Skin epidermis (tissue), 12 donors: ENCODE measurements at regions not wholly inside any gene's neighbourhood (a gene's known extent, or its start where the extent isn't known, plus 50 kb on each side); places are given as distances from the start of the nearest gene placed in this dataset.

Source experiments
- H3K27ac ChIP-seq, 21 experiments: fragments of 200-600 bp; sonication (generic) in 11 of 21; one replicate each; pipeline ENCODE4 v1.5.0; 2020; ENCODE audit warnings: mild to moderate bottlenecking in 3 of 21, inconsistent platforms in 2 of 21, moderate library complexity in 2 of 21
- H3K4me3 ChIP-seq, 7 experiments: fragments of 200-600 bp; sonication (generic) in 2 of 7; one replicate each; pipeline ENCODE4 v1.5.0; 2020; ENCODE audit warnings: inconsistent platforms in 2 of 7, mild to moderate bottlenecking in 2 of 7, moderate library complexity in 1 of 7

DNA sequence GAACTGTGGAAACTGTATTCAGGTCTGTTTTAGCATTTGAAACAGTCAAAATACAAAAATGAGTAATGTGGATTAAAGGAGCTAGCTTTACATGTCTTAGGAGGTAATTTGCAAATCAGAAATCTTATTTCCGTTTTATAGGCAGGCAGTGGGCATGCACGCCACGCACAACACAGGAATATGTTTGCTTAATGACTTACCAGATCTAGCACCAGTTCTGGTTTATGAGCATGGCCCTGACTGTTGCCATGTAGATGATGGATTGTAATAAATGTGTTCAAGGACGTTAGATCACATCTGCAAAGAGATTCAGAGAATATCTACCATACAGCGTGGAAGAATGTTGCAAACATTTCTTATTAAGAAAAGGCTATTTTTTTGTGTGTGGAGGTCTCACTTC lies 344.5 kb upstream of the NR3C2 start:
- H3K4me3 ChIP-seq, result no peak overlapping the region
- H3K27ac ChIP-seq, result no peak overlapping the region

DNA sequence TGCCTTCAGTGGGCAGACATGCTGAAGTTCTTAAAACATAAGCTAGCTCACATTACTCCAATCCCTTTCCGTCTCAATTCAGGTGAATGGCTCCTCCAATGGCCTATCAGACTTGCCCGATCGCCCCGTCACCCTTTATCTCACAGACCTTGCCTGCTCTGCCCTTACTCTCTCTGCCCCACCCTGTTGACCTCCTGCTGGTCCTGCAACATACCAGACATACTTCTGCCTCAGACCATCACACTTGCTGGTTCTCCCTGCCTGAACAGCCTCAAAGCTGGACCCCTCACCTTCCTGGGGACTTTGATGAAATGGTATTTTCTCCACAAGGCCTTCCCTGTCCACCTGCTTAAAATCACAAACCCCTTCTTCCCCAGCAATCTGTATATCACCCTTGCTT lies 340.1 kb upstream of the NR3C2 start:
- Histone ChIP-seq H3K4me3 (no peak overlapping the region), H3K27ac (no peak overlapping the region)

DNA sequence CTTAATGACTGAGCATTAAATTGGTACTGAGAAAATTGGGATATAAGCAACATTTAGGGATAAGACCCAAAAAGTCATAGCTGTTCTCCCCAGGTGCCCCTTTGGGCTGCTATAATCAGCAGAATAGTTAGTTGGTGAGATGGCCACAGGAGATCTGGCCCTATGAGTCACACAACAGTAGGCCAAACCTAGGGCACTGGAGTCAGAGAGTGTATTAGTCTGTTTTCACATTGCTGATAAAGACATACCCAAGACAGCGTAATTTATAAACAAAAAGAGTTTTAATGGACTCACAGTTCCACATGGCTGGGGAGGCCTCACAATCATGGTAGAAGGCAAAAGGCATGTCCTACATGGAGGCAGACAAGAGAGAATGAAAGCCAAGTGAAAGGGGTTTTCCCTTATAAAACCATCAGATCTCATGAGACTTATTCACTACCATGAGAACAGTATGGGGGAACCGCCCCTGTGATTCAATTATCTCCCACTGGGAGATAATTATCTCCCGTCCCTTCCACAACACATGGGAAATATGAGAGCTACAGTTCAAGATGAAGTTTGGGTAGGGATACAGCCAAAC lies 338.3 kb upstream of the NR3C2 start:
- Histone ChIP-seq H3K27ac (no peak overlapping the region), H3K4me3 (no peak overlapping the region)

DNA sequence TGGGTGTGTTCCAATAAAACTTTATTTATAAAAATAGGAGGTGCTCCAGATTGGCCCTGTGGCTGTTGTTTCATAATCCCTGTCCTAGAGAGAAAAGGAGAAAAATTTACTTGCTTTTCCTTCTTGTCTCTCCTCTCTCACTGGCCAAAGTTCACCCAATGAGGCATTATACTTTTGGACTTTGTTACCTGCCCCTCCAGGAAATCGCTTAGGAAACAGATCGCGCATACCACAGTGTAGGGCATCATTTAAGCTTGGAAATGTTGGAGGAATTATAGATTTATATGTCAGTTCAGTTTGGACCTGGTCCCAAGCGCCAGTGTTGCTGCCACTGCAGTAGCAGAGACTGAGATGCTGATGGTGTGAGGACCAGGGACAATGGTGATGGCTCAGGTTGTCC lies 337.6 kb upstream of the NR3C2 start:
- no peak overlapping the region for H3K27ac ChIP-seq
- no peak overlapping the region for H3K4me3 ChIP-seq

DNA sequence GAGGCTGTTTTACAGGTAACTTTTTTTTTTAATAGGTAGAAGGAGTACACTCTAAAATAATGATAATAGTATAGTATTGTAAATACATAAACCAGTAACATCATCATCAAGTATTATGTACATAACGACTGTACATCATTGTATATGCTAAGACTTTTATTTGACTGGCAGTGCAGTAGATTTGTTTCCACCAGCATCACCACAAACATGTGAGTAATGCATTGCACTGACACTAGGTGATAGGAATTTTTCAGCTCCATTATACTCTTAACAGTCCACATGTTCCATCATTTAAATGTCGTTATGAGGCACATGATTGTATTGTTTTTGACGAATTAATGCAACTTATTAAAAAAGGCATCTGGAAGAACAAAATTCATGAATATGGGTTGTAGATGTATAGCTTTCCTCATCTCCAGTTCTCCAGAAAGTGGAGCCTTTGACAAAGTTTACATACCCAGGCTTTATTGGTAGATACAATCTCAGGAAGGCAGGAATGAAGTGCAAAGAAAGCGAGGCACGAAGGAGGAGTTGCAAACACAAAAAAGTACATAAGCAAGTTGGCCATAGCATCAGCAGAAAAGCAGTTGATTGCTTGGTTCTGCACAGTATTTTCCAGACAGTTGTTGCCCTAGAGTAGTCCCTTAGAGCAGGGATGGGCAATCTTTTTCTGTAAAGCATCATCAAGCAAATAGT lies 336.9 kb upstream of the NR3C2 start:
- no peak overlapping the region for H3K27ac ChIP-seq
- no peak overlapping the region for H3K4me3 ChIP-seq

DNA sequence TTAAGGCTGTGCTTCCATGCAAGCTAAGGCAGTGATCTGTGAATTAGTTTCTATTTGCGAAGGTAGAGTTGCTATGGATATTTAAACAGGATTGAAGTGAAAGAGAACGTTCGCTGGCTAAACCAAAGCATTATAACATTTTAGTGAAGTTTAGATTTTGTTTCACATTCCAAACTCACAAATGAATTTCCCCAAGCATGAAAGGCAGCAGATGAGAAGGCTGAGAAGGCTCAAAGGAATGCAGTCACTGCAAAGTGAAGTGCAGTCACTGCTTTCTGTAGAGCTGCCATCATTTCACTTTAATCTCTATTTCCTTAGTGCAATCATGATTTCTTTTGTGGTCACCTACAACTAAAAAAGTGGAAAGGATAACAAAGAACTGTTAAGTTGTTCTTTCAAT lies 334.7 kb upstream of the NR3C2 start:
- no peak overlapping the region for H3K4me3 ChIP-seq
- no peak overlapping the region for H3K27ac ChIP-seq

DNA sequence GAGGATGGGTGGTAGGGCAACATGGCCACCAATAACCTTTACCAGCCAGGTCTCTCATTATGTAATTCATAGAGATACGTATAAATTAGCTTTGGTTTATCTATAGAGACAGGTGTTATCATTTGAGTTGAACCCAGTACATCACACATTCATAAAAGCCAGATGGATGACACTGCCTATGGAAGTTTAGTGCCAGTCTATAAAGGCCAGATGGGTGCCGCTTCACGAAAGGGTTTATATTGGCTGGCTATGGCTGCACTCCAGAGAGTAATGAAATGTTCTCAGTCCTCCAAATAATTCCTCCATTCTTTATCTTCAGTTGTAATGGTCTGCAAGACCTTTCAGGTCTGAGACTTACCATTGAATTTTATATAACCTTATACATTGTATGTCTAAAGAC lies 331.9 kb upstream of the NR3C2 start:
- Histone ChIP-seq H3K27ac (no peak overlapping the region), H3K4me3 (no peak overlapping the region)

DNA sequence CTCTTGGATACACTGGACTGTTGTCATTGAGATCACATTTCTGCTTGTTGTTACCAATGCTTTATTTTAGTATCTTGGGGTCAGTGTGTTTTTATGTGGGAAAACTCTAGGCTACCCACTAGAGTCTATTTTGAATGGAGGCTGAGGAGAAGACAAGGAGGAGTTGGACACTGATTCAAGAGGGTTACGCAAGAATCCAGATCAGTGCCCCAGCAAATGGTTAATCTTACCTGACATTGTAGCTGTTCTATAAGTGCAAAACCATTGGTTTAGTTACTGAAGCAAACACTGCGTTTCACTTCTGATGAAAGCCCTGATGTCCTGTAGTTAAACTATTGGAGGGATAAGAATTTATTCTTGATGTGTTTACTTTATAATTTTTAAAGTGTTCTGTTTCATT lies 331.1 kb upstream of the NR3C2 start:
- Histone ChIP-seq H3K4me3 (no peak overlapping the region), H3K27ac (no peak overlapping the region)

DNA sequence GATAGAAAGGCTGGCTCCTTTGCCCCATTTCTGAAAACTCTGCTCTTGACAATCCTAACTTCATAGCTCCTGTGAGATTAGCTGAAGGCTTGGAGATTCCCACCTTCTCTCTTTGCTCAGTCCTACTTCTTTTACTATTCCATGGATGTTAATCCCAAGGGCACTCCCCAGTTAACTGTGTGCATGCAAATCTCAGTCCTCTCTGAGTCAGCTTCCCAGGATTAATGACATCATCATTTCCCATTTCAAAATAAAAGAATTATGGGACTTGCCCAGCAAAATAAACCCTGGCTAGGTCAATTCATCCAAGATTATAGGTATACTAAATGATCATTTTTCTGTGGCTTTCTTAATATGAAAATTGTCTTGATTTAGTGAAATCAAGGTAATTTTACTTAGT lies 328.6 kb upstream of the NR3C2 start:
- H3K27ac ChIP-seq, result no peak overlapping the region
- no peak overlapping the region for H3K4me3 ChIP-seq

DNA sequence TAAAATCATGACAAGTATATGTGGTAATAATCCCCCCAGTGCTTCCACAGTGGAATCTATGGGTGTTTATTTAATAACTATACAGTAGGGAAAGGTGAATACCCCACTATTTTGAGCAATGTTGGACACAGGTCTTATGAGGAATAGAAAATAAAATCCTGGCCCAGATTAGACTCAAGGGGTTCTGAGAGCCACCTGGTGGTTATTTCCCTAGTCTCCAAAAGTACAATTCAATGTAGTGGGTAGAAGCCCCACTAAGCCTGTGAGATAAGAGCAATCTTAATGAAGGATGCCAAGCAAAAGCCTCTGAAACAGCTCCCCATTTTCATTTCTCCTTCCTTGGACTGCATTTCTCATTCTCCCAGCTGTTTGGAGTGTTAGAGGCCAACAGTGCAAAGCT lies 328.2 kb upstream of the NR3C2 start:
- no peak overlapping the region for H3K4me3 ChIP-seq
- no peak overlapping the region for H3K27ac ChIP-seq

DNA sequence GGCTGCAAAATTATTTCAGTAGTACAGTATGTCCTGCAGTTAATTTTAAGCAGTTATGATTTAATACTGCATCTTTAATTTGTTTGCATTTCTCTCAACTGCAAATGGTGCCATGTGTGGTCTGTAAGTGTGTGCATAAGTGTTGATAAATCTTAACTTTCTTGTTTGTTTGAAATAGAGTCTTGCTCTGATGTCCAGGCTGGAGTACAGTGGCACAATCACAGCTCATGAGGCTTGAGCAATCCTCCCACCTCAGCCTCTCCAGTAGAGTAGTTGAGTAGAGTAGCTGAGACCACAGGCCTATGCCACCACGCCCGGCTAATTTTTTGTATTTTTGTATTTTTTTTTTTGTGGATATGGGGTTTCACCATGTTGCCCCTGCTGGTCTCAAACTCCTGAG lies 322.5 kb upstream of the NR3C2 start:
- no peak overlapping the region for H3K27ac ChIP-seq
- no peak overlapping the region for H3K4me3 ChIP-seq

DNA sequence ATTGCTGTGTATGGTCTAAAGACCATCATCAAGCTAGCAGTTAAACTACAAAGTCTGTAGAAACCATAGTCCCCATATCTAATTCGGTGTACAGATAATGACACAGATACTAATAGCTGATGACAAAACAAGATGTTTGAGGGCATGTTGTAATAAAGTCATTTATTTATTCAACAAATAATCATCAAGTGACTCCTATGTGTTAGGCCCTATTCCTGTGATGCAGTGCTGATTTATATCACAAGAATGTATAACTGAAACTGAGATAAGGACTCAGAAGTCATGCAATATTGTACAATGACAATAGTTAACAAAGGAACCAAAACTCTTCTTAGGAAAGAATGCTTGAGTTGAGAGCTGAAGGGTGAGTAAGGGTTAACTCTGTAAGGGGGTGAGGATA lies 315.0 kb upstream of the NR3C2 start:
- Histone ChIP-seq H3K27ac (no peak overlapping the region), H3K4me3 (no peak overlapping the region)

DNA sequence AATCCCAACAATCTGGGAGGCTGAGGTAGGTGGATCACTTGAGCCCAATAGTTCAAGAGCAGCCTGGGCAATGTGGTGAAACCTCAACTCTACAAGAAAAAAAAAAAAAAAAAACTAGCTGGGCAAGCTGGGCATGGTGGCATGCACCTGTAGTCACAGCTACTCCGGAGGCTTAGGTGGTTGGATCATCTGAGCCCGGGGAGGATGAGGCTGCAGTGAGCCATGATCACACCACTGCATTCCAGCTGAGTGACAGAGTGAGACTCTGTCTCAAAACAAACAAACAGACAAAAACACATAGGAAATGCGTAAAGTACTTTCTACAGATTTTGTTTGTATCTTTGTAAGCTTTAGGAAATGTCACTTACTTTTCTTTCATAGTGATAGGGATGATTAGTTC lies 307.2 kb upstream of the NR3C2 start:
- Histone ChIP-seq H3K4me3 (no peak overlapping the region), H3K27ac (no peak overlapping the region)

DNA sequence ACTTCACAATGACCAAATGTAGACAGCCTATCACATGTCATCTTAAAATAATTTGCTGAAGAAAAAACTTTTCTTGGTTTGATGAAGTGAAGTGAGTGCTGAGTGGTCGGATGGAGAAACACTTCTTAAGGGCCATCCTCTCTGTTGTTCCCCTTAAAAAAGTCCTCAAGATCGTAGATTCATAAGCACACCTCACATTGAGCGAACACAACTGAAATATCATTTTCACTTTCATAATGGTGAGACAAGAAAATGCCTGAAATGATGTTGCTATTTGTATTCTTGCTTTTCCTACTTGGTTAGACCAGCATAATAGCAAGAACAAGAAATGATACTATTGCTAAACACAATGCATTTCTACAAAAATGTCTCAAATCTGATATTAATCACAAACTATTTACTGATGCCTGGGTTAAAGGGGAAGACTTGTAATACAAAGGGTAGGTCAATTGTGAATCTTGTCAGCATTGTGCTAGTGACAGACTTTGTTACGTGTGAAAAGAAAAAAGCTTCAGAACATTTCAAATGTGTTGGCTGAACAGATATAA lies 305.6 kb upstream of the NR3C2 start:
- Histone ChIP-seq H3K27ac (no peak overlapping the region), H3K4me3 (no peak overlapping the region)

DNA sequence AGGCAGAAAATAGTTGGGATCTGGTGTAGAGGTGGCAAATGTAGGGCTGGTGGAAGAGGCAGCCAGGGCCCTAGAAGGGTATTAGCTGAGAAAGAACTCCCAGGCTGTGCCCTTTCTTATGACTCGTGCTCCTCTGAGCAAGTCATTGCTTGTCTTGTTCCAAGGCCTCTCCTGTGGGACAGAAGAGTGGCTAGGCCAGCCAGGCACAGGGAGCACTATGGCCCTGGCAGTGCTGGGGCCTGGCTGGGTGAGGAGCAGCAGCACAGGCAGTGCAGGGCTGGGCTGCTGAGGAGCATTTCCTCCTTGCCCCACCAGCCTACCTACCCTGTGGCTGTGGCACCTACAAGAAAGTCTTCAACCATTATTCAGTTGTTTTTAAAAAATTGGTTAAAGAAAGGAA lies 298.5 kb upstream of the NR3C2 start:
- no peak overlapping the region for H3K27ac ChIP-seq
- no peak overlapping the region for H3K4me3 ChIP-seq

DNA sequence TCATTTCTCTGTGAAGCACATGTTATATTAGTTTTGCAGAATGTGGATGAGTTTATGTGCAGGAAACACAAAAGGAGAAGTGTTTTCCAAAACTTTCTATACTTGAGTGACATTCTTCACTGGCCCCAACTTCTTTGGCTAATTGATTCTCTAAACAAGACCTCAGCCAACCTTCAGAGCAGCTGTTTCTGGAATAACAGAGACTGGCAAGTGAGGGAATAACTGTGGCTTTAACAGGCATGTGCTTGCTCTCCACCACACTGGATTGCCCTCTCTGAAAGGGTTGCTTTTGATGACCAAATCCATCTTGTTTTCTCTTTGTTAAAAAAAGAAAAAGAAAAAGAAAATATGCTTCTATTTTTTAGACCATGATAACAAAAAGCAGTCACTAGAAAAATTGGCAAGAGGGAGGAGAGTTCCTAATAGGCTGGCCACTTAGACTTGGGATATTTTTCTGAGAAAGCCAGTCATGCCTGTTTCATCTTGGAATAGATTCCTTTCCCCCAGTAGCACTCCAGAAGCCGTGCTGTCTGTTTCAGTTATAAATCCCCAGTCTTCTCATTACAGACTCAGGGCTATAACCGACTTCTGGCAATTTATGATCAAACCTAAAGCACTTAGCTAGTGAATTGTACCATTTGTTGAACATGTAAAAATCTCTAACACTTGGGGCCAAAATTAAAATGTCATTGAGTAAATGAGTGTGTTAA lies 295.0 kb upstream of the NR3C2 start:
- no peak overlapping the region for H3K27ac ChIP-seq
- H3K4me3 ChIP-seq, result no peak overlapping the region

DNA sequence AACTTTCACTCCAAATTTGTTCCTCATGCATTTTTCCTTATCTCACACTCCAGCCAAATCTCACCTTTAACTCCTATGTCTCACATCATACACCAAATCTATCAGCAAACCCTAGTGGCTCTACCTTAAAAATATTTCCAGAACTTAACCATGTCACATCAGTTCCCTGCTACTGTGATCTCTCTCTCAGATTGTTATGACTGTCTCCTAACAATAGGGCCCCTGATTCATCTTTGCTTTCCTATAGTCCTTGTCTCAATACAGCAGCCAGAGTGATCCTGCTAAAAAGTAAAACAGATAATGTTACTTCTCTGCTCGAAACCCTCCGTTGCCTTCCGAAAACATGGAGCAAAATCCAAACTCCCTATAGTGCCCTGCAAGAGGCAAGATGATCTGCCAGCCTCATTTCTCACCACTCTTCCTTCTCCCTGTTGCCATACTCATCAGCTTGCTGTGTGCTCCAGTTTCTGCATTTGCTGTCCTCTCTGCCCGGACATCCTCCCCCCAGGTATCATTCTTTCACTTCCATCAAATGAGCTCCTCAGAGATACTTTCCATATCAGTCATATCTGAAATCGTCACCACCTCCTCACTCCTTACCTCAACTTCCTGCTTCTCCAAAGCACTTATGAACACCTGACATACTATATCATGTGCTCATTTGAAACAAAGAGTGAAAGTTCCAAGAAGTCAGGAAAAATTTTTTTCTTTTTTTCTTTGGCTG lies 293.4 kb upstream of the NR3C2 start:
- no peak overlapping the region for H3K4me3 ChIP-seq
- H3K27ac ChIP-seq, result no peak overlapping the region

DNA sequence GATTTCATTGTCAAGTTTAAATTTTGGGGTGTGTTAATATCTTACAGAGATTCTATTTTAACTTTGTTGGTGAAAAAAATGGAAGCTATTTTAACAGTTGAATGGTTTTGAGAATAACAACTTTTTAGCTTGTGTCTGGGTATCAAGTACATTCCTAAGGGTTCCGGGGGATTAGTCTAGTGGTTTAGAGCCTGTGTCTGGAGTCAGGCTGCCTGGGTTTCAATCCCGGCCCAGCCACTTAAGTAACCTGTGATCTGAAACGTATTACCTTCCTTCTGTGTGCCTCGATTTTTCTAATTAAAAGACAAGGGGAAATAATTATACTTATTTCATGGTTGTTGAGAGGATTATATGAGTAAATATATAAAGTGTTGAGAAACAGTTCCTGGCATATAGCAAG lies 288.6 kb upstream of the NR3C2 start:
- Histone ChIP-seq H3K27ac (no peak overlapping the region), H3K4me3 (no peak overlapping the region)

DNA sequence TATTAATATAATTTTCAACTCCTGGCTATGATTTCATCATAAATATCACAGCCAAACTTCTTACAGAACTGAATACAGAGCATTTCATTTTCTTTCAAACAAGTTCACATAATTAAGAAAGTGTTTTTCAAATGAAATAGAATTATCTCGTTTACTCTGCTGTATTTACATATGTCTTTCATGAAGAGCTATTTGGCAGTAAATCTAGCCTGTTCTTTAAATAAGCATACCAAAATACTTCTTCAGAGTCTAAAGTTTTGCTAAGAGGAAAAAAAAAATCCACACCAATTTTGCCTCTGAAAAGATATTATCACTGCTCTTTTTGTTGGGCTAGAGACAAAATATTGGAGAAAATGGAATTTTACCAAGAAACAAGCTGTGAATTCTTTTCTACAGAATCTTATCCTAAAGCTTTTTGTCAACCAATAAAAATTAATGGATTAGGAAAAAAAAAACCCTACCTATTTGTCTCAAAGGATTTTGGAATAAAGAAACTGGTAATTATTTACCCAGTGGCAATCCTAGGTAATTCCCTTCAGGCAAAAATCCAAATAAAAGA lies 287.9 kb upstream of the NR3C2 start:
- H3K4me3 ChIP-seq, result no peak overlapping the region
- H3K27ac ChIP-seq, result no peak overlapping the region

DNA sequence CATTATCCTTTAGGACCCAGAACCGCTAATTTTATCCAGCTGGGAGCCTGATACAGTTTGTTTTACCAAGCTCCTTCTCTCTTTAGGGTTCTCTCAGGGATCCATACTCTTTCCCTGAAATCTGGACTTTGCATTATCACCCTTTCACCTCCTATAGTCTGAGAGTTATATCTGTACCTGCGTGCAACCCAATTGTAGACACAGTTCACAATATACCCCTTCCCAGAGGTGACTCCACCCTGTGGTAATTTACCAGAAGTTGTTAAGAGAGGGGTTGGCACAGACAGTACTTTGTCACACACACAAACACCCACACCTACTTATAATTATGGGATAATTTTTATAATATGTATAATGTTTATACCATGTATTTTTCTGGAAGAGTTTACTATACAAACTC lies 275.8 kb upstream of the NR3C2 start:
- Histone ChIP-seq H3K27ac (no peak overlapping the region), H3K4me3 (no peak overlapping the region)
